ENCODE measurements at regions not wholly inside any gene's neighbourhood (a gene's known extent, or its start where the extent isn't known, plus 50 kb on each side); places are given as distances from the start of the nearest gene placed in this dataset.

DNA sequence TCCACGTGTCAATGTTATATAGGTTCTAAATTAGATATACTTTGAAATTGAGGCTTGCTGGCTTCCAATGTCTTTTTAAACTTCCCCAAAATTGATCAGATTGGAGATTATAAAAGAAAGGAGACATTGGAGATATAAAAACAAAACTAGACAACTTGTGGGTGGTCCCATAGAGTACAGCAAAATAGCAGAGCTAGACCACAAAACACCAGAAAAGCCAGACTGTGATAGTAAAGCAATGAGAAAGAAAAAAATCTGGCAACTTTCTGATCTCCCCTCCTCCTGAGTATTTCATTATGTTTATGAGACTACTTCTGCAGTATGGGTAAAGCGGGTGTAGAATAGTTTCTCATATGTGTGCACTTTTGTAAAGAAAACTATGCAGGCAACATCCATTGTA, 713.8 kb upstream of the MEF2C start:
- TF ChIP-seq ZNF274 (IDR thresholded peaks at IDR 0.05; ENCODE audit: low read depth, low read length) = no peak
- TF ChIP-seq YY1 (IDR thresholded peaks at IDR 0.05; ENCODE audit: insufficient read depth, insufficient read length) = no peak

Data from NT2/D1 (cell line).